ENCODE measurements at regions not wholly inside any gene's neighbourhood (a gene's known extent, or its start where the extent isn't known, plus 50 kb on each side); places are given as distances from the start of the nearest gene placed in this dataset.

- TF ChIP-seq CTCF (IDR thresholded peaks at IDR 0.05) (no peak), EZH2 (IDR thresholded peaks at IDR 0.05) (no peak), EZH2phosphoT487 (IDR thresholded peaks at IDR 0.05) (peak; percentile 94)
These were observed 360.5 kb upstream of the ALCAM start for GRCh38 chr3:105006164-105006563.

Measured in neural progenitor cell (in vitro differentiated cells).